T1000 (cell line): ENCODE measurements at regions not wholly inside any gene's neighbourhood (a gene's known extent, or its start where the extent isn't known, plus 50 kb on each side); places are given as distances from the start of the nearest gene placed in this dataset.

Experiments
- DNase-seq: peaks from one replicate; lab custom pipeline; 2025; ENCODE audit warnings: mixed read lengths; lab: John Stamatoyannopoulos, UW

DNA sequence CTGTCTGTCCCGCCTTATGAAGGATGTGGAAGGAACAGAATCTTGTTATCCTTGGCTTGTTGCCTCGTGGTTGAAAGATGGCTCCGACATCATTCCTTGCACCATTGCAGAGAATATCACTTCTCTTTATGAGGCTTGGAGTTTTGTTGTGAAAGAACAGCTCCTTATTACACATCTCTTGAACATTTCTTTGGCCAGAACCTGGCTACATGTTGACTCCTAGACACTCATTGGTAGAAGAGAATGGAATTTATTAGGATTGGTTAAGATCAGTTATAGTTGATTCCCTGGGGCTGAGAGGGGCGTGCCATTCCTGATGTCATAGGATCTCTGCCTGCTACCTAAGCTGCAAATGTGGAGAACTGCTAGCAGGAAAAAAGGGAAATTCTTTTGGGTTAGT lies 180.5 kb upstream of the CTBP2 start:
- no peak for DNase-seq

DNA sequence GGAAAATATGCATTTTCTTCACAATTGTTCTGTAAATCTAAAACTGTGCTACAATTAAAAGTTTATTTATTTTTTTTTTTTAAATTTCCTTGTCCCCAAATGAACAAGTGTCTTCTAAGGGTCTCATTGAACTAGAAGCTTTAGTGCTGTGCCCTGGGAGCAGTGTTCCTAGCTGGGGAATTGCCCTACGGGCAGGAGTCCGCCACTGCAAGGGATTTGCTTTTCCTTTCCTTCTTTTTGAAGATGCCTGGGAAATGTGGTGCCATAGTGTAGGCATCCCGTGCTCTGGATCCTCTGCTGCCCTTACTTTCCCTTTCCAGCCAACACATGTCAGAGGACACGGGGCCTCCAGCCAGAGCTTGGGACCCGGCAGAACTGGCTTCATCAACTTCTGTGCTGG lies 177.1 kb upstream of the CTBP2 start:
- DNase-seq, result no peak

DNA sequence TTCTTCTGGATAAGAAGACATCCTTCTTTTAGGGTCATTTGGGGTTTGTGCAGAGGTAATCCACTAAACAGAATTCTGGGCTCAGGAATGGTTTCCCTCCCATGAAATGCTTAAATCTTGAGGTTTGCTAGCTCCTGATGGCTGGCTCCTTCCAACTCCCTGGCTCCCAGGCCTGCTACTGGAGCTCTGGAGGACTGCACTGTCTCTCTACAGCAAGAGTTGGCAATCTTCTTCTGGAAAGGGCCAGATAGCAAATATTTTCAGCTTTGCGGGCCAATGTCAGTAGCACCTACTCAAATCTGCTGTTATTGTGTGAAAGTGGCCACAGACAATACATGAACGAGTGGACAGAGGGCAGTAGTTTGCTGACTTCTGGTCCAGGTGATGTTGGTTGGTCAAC lies 174.2 kb upstream of the CTBP2 start:
- no peak for DNase-seq

DNA sequence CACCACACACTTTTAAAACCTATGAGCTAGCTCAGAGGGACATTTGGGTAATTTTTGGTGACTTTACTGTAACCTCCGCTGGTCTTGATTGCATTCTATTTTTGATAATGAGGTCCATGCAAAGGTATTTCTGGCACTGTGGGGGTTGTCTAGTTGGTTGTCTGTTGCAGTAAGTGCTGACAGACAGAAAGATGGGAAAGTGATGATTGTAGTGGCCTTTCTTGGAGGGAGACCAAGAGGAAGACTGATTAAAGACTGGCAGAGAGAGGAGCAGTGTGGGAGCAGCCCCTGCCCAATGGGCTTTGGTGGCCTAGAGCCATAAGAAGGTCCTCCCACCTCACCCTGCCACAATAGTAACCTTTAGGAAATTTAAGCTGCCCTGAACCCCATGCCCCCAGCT lies 173.4 kb upstream of the CTBP2 start:
- DNase-seq, result no peak

DNA sequence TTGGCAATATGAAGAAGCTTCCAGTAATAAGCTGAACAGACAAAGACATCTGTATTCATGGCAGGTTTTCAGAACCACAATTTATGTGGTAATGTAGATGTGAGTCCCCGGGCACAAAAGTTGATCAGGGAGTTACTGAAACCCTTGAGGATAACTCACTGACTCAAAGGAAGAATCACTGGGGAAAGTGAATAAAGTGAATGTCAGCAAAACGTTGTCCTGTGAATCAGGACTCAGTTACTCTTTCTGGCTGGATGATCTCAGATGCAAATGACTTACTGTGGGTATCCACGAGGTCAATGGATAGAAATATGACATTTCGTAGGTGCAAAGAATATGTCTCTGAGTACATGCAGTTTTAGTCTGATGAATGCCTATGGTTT lies 172.8 kb upstream of the CTBP2 start:
- DNase-seq, result no peak

DNA sequence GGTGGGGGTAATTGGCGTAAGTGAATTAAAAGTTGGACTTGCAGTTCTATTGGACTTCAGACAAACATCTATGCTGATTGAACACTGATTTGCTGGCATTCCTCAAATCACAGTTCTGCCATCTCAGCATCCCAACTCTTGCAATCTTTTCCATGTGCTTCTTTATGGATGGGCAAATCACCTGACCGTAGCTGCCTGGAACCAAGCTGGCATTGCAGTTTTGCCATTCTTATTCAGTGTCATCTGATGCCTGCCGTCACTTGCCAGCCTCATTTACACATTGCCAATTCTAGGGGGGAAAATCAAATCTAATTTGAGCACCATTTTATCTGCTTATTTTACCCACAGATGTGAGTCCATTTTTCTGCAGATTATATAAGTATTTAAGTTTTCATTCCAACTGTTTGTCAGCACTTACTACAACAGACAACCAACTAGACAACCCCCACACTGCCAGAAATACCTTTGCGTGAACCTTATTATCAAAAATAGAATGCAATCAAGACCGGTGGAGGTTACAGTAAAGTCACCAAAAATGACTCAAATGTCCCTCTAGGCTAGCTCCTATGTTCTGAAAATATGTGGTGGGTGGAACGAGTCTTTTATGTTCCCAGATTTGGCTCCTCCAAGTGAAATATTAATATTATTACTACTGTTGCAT lies 172.3 kb upstream of the CTBP2 start:
- DNase-seq, result no peak

DNA sequence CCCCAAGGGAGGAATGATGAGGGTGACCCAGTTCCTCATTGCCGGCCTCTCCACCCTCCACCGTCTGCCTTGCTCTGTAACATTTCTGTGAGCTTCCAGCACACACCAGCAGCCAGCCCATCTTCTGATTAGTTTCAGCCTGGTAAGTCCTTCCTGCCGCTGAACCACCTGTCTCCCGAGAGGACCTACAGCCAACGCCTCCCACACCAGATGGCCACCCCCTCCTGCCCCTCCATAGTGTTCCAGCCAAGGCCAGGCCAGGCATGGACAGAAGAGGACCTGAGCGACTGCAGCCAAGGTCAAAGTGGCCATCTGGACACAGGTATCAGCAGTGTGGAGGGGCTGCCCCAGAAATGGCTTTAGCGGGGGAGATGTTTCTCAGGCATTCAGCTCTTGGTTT lies 170.7 kb upstream of the CTBP2 start:
- no peak for DNase-seq

DNA sequence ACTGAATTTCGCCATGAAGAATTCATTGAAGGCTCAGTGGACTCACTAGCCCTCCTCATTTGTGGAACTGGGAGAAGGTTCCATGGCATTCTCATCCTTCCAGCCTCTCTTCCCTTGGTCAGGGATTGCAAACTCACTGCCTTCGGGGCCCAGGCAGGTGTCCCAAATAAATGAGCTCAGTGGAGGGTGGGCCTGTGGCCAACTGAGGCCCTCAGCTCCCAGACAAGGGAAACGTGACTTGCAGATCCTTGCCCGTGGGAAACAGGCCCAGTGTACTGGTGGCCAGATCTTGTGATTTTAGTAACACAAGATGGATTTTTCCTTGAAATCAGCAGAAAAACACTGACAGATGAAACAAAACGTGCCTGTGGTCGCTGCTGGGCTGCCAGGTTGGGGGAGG lies 168.7 kb upstream of the CTBP2 start:
- DNase-seq, result no peak

DNA sequence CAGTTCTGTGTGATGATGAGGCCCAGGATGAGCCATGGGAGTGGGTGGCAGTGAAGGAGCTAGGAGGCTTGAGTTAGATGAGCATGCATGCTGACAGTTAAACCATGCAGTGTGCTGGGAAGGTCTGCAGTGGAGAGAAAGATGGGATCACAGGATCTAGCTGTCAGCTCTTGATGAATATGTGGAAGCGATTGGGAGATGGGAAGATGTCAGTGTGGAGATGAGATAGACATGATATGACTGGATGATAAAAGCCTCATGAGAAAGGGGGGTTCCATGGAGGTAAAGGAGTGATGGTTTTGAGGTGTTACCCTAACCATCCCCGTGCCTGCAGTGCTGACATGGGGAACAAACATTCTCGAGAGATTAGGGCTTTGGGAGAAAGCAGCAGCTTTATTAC lies 165.0 kb upstream of the CTBP2 start:
- DNase-seq, result no peak

DNA sequence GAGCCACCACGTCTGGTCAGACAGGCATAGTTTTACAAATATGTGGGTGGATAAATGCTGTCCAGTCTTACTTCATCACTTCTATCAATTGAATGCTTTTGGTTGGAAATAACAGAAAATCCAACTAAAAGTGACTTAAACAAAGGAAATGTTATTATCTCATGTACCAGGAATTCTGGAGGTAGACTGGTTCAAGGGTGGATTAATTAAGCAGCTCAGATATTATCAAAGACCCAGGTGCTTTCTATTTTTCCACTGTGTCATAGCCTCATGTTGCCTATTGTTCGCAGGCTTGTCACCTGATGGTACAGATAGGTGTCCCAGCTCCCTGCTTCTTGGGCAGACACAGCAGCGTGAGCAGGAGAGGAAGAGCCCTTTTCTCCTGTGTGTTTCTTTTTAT lies 156.1 kb upstream of the CTBP2 start:
- DNase-seq, result no peak

DNA sequence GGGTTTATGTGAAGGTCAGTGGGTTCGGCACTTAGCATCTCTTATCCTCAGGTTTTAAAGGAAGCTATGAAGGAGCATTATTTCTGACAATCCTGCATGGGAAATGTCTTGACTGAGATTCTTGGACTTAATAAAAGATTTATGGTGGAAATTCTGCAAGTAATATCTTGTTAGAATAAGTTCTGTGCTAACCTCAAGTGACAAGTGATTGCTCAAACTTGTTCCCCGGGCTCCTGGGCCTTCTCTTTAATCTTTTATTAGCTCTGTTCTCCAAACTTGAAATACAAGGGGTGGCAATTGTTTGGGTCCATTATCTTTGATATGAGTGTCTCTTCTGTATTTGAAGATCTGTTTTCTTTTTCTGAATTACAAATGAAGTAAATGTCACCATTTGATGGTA lies 140.6 kb upstream of the CTBP2 start:
- DNase-seq, result no peak

DNA sequence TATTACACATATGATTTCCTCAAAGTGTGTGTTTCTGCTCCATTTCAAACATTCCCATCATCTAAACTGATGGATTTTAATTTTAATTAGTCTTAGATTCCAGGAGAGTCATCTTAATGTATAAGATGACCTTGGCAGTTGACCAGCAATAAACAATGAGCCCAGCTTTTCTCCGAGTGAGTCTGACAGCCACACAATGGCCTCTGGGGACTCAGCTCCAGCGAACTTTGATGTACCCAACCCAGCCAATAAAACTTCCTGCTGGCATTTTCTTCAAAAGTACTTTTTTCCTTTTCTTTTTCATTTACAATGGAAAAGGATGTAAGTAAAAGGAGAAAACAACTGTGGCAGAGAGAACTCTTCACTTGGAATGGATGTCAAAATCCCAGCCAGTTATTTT lies 139.1 kb upstream of the CTBP2 start:
- DNase-seq, result no peak

DNA sequence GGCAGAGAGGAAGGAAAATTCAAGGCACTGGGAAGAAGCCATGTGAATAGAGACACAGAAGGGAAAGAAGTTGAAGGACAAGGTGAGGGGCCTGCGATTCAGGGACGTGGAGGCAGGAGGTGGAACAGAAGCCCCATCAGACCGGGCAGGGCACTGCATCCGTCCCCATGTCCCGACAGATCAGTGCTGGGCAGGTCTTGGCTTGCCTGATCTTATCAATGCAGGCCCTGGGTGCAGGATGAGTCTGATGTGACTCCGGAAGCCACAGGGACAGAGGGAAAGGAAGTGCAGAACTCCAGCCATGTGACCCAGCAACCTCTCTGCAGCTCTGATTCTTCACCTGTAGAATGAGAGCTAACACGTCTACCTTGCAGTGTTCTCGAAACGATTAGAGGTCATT lies 136.2 kb upstream of the CTBP2 start:
- no peak for DNase-seq

DNA sequence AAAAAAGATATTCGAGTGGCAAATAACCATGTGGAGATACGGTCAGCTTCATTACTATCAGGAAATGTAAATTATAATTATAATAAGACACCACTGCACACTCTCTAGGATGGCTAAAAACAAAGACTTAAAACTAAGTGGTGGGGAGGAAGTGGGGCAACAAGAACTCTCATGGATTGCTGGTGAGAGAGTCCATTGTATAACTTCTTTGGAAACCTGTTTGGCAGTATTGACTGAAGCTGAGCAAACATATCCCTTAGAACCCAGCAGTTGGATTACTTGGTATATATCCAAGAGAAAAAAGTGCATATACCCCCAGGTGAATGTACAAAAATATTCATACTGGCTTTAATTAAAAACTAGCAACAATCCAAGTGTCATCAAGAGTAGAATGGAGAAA lies 133.7 kb upstream of the CTBP2 start:
- no peak for DNase-seq

DNA sequence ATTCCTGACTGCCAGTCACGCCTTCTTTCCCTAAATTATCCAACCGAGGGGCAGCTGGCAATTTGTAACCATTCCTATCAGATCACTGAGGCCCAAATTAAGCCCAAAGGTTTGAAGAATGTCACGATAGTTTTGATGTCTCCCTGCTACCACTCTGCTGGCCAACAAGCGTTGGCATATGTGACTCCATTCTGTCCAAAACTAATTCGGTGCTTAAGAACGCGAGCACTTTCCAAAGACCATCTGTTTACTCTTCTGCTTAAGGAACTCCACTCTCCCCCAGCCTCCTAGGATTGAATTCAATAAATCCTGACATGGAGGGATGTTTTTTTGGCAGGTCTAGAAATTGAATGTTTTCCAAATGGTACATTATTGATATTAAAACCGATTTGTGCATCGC lies 131.5 kb upstream of the CTBP2 start:
- DNase-seq, result no peak

DNA sequence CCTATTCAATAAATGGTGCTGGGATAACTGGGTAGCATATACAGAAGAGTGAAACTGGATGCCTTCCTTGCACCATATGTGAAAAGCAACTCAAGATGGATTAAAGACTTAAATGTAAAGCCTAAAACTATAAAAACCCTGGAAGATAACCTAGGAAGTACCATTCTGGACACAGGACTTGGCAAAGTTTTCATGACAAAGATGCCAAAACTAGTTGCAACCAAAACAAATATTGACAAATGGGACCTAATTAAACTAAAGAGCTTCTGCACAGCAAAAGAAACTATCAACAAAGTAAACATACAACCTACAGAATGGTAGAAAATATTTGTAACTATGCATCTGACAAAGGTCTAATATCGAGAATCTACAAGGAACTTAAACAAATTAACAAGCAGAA lies 129.1 kb upstream of the CTBP2 start:
- DNase-seq, result no peak

DNA sequence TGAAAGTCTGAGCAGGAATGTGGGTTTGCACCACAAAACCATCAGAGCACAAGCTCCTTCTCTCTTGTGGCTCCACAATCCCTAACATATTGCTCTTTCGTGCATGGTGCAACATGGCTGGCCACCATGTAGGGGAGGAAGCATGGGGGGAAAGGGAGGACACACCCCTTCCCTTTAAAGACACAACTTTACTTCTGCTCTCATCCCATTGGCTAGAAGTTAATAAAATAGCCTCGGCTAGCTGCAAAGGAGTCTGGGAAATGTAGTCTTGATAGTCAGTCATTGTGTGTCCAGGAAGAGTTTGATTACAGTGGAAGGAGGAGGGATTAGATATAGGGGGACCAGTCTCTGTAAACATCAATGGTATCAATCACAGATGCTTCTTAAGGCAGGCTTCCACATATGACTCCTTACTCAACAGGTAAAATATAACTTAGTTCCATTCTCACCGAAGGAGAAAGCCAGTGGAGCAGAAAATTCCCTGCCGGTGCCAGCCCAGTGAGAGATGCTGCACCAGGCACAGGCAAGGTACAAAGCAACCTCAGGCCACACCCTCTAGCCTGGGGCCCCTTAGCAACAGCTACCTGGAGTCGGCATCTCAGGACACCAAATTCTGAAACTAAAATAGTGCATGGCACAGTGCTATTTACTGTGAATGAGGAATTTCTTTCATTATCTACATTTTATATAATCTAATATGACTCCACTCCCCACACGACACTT lies 124.7 kb upstream of the CTBP2 start:
- no peak for DNase-seq

DNA sequence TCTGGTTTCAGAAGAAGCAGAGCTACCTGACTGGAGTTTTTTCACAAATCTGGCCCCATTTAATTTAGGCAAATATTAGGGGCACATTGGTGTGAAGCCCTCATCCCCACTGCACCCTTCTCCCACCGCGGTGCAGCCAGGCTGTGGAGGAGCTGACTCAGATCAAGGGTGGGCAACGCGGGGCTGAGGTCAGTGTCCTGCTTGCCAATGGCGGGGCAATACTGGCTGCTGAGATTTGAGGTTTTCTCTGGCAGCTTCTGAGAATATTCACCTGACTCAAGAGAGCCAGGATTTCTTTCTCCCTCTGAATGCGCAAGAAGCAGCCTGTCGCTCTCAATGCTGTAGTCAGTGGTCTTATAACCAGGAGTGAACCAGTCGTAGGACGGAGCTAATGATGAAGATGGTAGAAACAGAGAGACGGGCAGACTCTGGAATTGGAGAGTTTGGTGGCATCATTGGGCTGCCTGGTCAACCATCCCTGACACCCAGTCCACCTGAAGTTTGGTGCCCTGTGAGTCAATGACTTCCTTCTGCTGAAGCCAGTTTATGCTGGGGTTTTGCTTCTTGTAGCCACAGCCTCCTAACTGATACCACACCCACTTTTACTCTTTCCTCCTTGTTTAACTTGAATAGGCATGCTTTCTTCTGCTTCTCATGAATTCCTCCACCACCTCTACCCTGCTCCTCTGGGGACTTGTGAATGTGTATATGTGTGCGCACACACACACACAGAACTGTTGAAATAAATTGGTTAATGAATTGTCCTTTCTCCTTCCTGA lies 123.7 kb upstream of the CTBP2 start:
- DNase-seq, result no peak

DNA sequence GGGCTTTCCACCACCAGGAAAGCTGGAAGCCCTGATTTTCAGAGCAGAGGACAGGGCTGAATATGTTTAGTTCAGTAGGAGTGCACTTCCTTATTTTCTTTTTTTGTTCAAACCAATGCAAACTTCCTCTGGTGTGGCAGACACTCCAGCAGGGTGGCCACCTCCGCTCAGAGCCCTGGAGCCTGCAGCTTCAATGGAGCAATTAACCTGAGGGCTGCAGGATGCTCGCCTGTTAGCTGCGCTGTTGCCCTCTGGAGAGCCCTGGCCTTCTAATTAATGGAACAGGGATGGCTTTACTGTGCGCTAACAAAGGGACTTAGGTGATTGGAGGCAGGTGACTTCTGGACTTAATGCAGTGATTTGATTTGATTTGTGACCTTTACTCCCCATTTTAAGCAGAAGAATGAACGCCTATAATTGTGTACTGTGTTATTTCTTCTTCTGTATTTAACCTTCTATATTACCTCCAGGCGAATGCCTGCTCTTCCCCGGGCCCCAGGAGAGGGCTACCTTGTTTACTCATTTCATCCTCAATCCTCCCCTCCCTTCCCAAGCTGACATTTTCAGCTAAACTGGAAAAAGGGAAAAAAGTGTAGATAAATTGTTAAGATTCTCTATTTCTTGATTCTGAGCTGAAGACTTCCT lies 123.0 kb upstream of the CTBP2 start:
- DNase-seq, result no peak

DNA sequence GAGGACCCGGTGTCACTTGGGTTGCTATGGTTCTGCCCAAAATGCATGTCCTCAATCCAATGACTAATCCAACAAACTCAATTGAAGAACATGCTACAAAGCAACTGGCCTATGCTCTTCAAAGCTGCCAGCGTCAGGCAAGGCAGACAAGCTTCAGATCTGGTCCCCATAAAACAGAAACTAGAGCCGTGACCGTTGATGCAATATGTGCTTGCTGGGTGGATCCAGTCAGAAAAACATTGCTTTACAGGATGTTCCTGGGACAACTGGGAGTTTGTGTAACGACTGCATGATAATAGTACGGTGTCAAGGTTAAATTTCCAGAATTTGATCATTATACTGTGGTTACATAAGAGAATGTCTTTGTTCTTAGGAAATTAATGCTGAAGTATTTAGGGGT lies 120.7 kb upstream of the CTBP2 start:
- no peak for DNase-seq

DNA sequence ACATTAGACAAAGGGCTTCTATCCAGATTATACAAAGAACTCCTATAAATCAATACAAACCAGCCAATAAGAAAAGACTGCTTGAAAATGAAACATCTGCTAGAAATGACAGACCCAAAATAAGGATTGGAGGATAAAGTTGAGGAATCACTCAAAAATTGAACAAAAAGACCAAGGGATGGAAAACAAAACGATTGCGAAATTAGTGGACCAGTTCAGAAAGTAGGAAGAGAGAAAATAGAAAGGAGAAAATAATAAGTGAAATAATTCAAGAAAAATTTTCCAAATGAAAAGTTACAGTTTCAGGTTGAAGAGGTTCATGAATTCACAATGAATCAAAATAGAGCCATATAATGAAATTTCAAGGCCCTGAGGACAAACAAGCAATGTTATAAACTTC lies 115.8 kb upstream of the CTBP2 start:
- no peak for DNase-seq

DNA sequence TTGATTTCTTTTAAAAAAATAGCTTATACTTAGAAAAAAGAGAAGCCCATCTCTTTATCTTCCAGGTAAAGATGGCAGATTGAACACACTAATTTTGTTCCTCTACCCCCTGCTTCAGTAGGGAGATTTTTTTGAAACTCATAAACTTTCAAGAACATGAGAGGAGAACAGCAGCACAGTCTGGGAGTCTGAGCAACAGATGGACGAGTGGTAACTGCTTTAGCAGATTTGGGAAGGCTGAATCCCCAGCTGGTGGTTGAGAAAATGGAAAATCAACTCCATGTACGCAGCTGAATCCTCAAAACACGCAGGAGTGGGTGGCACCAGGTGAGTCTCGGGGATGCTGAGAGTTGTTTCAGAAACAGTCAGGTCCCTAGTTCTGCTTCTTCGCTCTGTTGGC lies 114.6 kb upstream of the CTBP2 start:
- no peak for DNase-seq

DNA sequence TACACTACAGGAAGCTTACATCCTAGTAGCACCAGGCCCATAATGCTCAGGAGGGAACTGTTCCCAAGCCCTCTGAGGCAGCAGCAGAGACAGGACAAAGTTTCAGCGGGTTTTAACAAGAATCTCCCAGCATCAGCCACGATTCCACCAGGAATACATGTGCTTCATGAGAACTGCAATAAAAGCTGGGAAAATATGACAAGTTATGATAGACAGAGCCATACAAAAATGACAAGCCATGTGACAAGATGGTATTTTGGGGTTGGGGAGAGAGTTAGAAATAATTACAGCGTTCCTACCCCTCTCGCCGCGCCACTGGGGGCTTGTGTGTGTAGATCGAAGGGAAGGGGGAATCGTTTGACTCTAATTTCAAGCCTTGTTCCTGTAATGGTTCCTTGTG lies 112.7 kb upstream of the CTBP2 start:
- no peak for DNase-seq
